ENCODE measurements at regions not wholly inside any gene's neighbourhood (a gene's known extent, or its start where the extent isn't known, plus 50 kb on each side); places are given as distances from the start of the nearest gene placed in this dataset.

DNA sequence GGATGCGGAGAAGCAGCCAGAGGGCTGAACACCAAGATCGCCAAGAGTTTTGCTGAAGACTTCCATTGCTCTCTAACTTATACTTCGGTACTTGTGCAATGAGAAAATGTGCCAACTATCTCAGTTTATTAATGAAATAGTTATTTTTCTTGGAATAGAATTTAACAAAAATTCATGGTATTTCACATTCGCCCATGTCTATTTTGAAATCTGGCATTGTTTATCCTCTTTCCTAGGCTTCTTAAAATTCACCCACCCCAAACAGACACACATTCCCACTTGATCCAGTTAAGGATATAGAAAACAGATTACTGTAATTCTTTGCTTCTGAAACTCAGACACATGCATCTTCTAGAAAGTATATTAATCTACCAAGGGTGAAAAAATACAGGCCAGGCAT, 56.3 kb upstream of the ADAMTS5 start:
- TF ChIP-seq TAF1 (IDR thresholded peaks at IDR 0.05; ENCODE audit: low read depth) (no peak), YY1 (IDR thresholded peaks at IDR 0.05; ENCODE audit: low read depth) (no peak), ZBTB7A (IDR thresholded peaks at IDR 0.05; ENCODE audit: low read depth) (no peak), EP300 (IDR thresholded peaks at IDR 0.05; ENCODE audit: borderline replicate concordance) (no peak)

Measured in Ishikawa (cell line).